HCT116 (cell line): ENCODE measurements at regions not wholly inside any gene's neighbourhood (a gene's known extent, or its start where the extent isn't known, plus 50 kb on each side); places are given as distances from the start of the nearest gene placed in this dataset.

ENCODE experiments used
- ATAC-seq: fragments of 200-7000 bp; cut with Tn5 transposase; 2 replicates; pipeline ENCODE4 v1.9.1; 2020; ENCODE audit warnings: mild to moderate bottlenecking, moderate library complexity
- BruUV-seq: library from RNA; stranded (reverse); fragments of 400-500 nt; replicated peaks from 2 replicates; lab custom pipeline; 2021; lab: Mats Ljungman, UMichigan
- CTCF ChIA-PET: fragments of 300-600 bp; sonication (Branson Sonifier 250); formaldehyde crosslinking; loops from one replicate; lab custom pipeline; 2021; ENCODE audit warnings: antibody characterized with exemption; lab: Charles Lee
- POLR2A ChIA-PET: fragments of 300-600, 350-600 bp; sonication (Branson Sonifier 250); formaldehyde crosslinking; loops from one replicate; lab custom pipeline; 2021; ENCODE audit warnings: antibody characterized with exemption; lab: Charles Lee
- RAD21 ChIA-PET, 2 experiments: fragments of 300-600 bp; sonication (Branson Sonifier 250); formaldehyde crosslinking; loops; one replicate each; lab custom pipeline; 2023; ENCODE audit warnings: low total read pairs in 2 of 2; ENCODE audit not compliant: uncharacterized antibody in 2 of 2, unreplicated experiment in 2 of 2, low non-redundant PET in 1 of 2; lab: Charles Lee
- DNase-seq: peaks from one replicate; pipeline ENCODE4 v3.0.0-alpha.2; 2010; ENCODE audit warnings: low read depth, low spot score
- H2AFZ ChIP-seq: fragments of 200-600 bp; shearing (Covaris generic), sonication (generic); 2 replicates; pipeline ENCODE4 v1.6.1; 2017; ENCODE audit warnings: low read depth, mixed run types, mixed read lengths, antibody characterized with exemption, low read length; ENCODE audit not compliant: poor library complexity, severe bottlenecking
- H3K27ac ChIP-seq: 2 replicates; pipeline ENCODE4 v1.5.1; 2012; ENCODE audit warnings: low read depth, low read length
- H3K27me3 ChIP-seq: fragments of 200-600 bp; sonication (generic); 2 replicates; pipeline ENCODE4 v1.6.1; 2016; ENCODE audit warnings: mixed run types, low read length, mixed read lengths; ENCODE audit not compliant: insufficient read depth
- H3K36me3 ChIP-seq, 2 experiments: fragments of 200-500 bp in 1 of 2; fragments of 200-600 bp in 1 of 2; sonication (Bioruptor generic) in 1 of 2; sonication (generic) in 1 of 2; 2 replicates each; pipeline versions ENCODE4 v1.5.1 to v1.6.1; 2014 to 2016; ENCODE audit warnings: low read length in 2 of 2, inconsistent platforms in 1 of 2, mixed read lengths in 1 of 2, mixed run types in 1 of 2; ENCODE audit not compliant: insufficient read depth in 2 of 2, control insufficient read depth in 1 of 2
- H3K4me1 ChIP-seq, 2 experiments: fragments of 200-600 bp in 1 of 2; sonication (generic) in 1 of 2; 2 replicates each; pipeline versions ENCODE4 v1.5.1 to v1.6.1; 2012 to 2017; ENCODE audit warnings: low read length in 2 of 2, inconsistent platforms in 1 of 2, mild to moderate bottlenecking in 1 of 2, mixed read lengths in 1 of 2, mixed run types in 1 of 2, moderate library complexity in 1 of 2; ENCODE audit not compliant: insufficient read depth in 2 of 2, control insufficient read depth in 1 of 2
- H3K4me2 ChIP-seq: fragments of 200-600 bp; sonication (generic); 2 replicates; pipeline ENCODE4 v1.6.1; 2017; ENCODE audit warnings: mixed run types, low read length, mixed read lengths
- H3K4me3 ChIP-seq, 2 experiments: fragments of 200-600 bp in 1 of 2; sonication (generic) in 1 of 2; replicated peaks in 1 of 2; 2 replicates each; pipeline ENCODE4 v1.5.1; 2011 to 2016; ENCODE audit warnings: low read length in 2 of 2, control low read depth in 1 of 2, low read depth in 1 of 2, mild to moderate bottlenecking in 1 of 2, mixed read lengths in 1 of 2, mixed run types in 1 of 2
- H3K79me2 ChIP-seq: fragments of 200-600 bp; sonication (generic); 2 replicates; pipeline ENCODE4 v1.6.1; 2017; ENCODE audit warnings: mild to moderate bottlenecking, mixed run types, low read length, moderate library complexity, mixed read lengths; ENCODE audit not compliant: insufficient read depth
- H3K9ac ChIP-seq: fragments of 200-600 bp; sonication (generic); 2 replicates; pipeline ENCODE4 v1.6.1; 2016; ENCODE audit warnings: low read length, mixed read lengths
- H3K9me2 ChIP-seq: fragments of 200-600 bp; sonication (generic), shearing (Covaris generic); 2 replicates; pipeline ENCODE4 v1.6.1; 2017; ENCODE audit warnings: mixed run types, mild to moderate bottlenecking, moderate library complexity; ENCODE audit not compliant: insufficient read depth
- H3K9me3 ChIP-seq, 2 experiments: fragments of 200-500 bp in 1 of 2; fragments of 200-600 bp in 1 of 2; sonication (Bioruptor generic) in 1 of 2; sonication (generic) in 1 of 2; 2 replicates each; pipeline ENCODE4 v1.6.1; 2014 to 2017; ENCODE audit warnings: low read length in 2 of 2, mixed read lengths in 2 of 2, inconsistent platforms in 1 of 2, low read depth in 1 of 2, mild to moderate bottlenecking in 1 of 2, mixed run types in 1 of 2, moderate library complexity in 1 of 2; ENCODE audit not compliant: control insufficient read depth in 1 of 2, insufficient read depth in 1 of 2
- H4K20me1 ChIP-seq: fragments of 200-600 bp; sonication (generic), shearing (Covaris generic); 2 replicates; pipeline ENCODE4 v1.6.1; 2017; ENCODE audit warnings: mixed run types, mild to moderate bottlenecking, moderate library complexity; ENCODE audit not compliant: insufficient read depth
- CBX3 ChIP-seq: IDR thresholded peaks from 2 replicates; pipeline ENCODE4 v1.6.1; 2012; ENCODE audit warnings: low read depth
- CEBPB ChIP-seq: IDR thresholded peaks from 2 replicates; pipeline ENCODE4 v1.6.1; 2012; ENCODE audit warnings: low read depth
- EGR1 ChIP-seq: IDR thresholded peaks from 2 replicates; pipeline ENCODE4 v1.6.1; 2012; ENCODE audit warnings: low read depth
- ELF1 ChIP-seq: IDR thresholded peaks from 2 replicates; pipeline ENCODE4 v1.6.1; 2012; ENCODE audit warnings: low read depth, borderline replicate concordance
- EZH2 ChIP-seq: fragments of 200-600 bp; sonication (generic); IDR thresholded peaks from 2 replicates; pipeline ENCODE4 v1.6.1; 2017; ENCODE audit warnings: antibody characterized with exemption, mixed run types
- EZH2phosphoT487 ChIP-seq: fragments of 200-600 bp; IDR thresholded peaks from 2 replicates; pipeline ENCODE4 v1.6.1; 2018; ENCODE audit warnings: antibody characterized with exemption, borderline replicate concordance
- FOSL1 ChIP-seq: IDR thresholded peaks from 2 replicates; pipeline ENCODE4 v1.6.1; 2012; ENCODE audit warnings: low read depth
- JUND ChIP-seq: IDR thresholded peaks from 2 replicates; pipeline ENCODE4 v1.6.1; 2012
- POLR2AphosphoS5 ChIP-seq: IDR thresholded peaks from 2 replicates; pipeline ENCODE4 v1.6.1; 2011; ENCODE audit warnings: mild to moderate bottlenecking, low read depth, low read length, moderate library complexity
- RAD21 ChIP-seq: IDR thresholded peaks from 2 replicates; pipeline ENCODE4 v1.6.1; 2012; ENCODE audit warnings: low read depth, mild to moderate bottlenecking
- SIN3A ChIP-seq: IDR thresholded peaks from 2 replicates; pipeline ENCODE4 v1.6.1; 2012; ENCODE audit warnings: low read depth
- TCF7L2 ChIP-seq: IDR thresholded peaks from 2 replicates; pipeline ENCODE4 v1.7.0; 2011; ENCODE audit warnings: borderline replicate concordance, inconsistent platforms; ENCODE audit not compliant: insufficient read depth, insufficient read length; ENCODE audit errors: extremely low read depth
- YY1 ChIP-seq: IDR thresholded peaks from 2 replicates; pipeline ENCODE4 v1.6.1; 2011; ENCODE audit warnings: low read length, low read depth, moderate library complexity, mild to moderate bottlenecking; ENCODE audit not compliant: insufficient replicate concordance; ENCODE audit errors: extremely low read depth
- ZBTB33 ChIP-seq: IDR thresholded peaks from 2 replicates; pipeline ENCODE4 v1.6.1; 2011; ENCODE audit warnings: mild to moderate bottlenecking, low read length, moderate library complexity; ENCODE audit not compliant: insufficient replicate concordance; ENCODE audit errors: extremely low read depth
- ZFX ChIP-seq: fragments of 450-650 bp; IDR thresholded peaks from 2 replicates; pipeline ENCODE4 v1.6.1; 2017
- ZNF274 ChIP-seq: fragments of 200-500 bp; sonication (Bioruptor generic); IDR thresholded peaks from 2 replicates; pipeline ENCODE4 v1.6.1; 2014; ENCODE audit warnings: mild to moderate bottlenecking, low read depth, low read length, inconsistent platforms
- intact Hi-C: fragments of 100-400 bp; cut with micrococcal nuclease; formaldehyde crosslinking; loops from 2 replicates; pipeline ENCODE4 v1.10.0; 2022
- TF ChIP-seq, protein P1 (sequence below): IDR thresholded peaks from 2 replicates; pipeline ENCODE4 v1.6.1; 2012
- TF ChIP-seq, protein P2 (sequence below), 3 experiments: fragments of 200-600 bp in 1 of 3; sonication (generic) in 1 of 3; IDR thresholded peaks in 2 of 3; conservative IDR thresholded peaks in 1 of 3; 2 replicates each; pipeline ENCODE4 v1.5.1; 2012 to 2017; ENCODE audit warnings: low read depth in 2 of 3, low read length in 2 of 3, antibody characterized with exemption in 1 of 3, borderline replicate concordance in 1 of 3, control low read depth in 1 of 3, mild to moderate bottlenecking in 1 of 3, mixed read lengths in 1 of 3, mixed run types in 1 of 3, moderate library complexity in 1 of 3; ENCODE audit not compliant: insufficient read depth in 1 of 3

DNA sequence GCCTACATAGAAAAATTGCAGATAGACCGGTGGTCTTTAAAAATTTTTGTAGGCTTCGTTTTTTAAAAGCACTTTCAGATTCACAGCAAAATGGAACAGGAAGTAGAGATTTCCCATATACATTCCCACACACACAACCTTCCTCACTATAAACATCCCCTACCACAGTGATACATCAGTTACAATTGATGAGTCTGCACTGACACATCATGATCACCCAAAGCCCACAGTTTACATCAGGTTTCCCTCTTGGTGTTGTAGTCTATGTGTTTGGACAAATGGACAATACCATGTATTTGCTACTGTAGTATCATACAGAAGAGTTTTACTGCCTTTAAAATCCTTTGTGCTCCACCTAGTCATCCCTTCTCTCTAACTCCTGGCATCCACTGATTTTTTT is 113.9 kb upstream of the ADAMTS18 start:
- POLR2A ChIA-PET: no interaction called here
- Histone ChIP-seq H3K79me2 (no peaks in the 10 kb centered on the region), H3K27me3 (peaks cover 48% of the 10 kb centered on the region), H3K9me2 (no peaks in the 10 kb centered on the region), H3K4me1 (no peaks in the 10 kb centered on the region), H3K4me2 (no peak overlapping the region), H3K9me3 (no peaks in the 10 kb centered on the region), H2AFZ (no peak overlapping the region), H4K20me1 (no peaks in the 10 kb centered on the region), H3K36me3 (no peaks in the 10 kb centered on the region), H3K27ac (no peak overlapping the region), H3K9ac (no peak overlapping the region), H3K4me3 (no peak overlapping the region)
- RAD21 ChIA-PET: no interaction called here
- no peak for TF ChIP-seq POLR2AphosphoS5
- no peak for TF ChIP-seq TCF7L2
- no peak for TF ChIP-seq CBX3
- TF ChIP-seq EZH2: no peak
- TF ChIP-seq EGR1: no peak
- TF ChIP-seq RAD21: no peak
- ATAC-seq (no peak), DNase-seq (no peak)
- no TSS peak for BruUV-seq
- CTCF ChIA-PET: no interaction called here
- intact Hi-C loops: no loop called here

DNA sequence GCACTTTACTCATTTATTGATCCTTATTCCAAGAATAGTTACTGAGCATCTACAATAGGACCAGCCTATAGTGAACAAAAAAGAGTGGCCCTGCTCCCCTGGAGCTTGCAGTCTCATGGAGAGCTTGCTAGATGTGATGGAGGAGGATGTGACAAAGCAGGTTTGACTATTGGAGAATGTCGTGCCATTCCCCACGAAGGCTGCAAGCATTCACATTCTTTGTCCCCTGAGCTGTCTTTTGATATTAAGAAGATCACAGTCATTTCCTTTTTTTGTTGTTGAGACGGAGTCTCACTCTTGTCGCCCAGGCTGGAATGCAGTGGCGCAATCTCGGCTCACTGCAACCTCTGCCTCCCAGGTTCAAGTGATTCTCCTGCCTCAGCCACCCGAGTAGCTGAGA is 115.0 kb upstream of the ADAMTS18 start:
- no peak overlapping the region for H3K4me2 ChIP-seq
- intact Hi-C loops: no loop called here
- H3K79me2 ChIP-seq: no peaks in the 10 kb centered on the region
- no peak overlapping the region for H3K9ac ChIP-seq
- H3K4me1 ChIP-seq: no peaks in the 10 kb centered on the region
- POLR2A ChIA-PET: no interaction called here
- CTCF ChIA-PET: no interaction called here
- H3K36me3 ChIP-seq: no peaks in the 10 kb centered on the region
- no peaks in the 10 kb centered on the region for H4K20me1 ChIP-seq
- DNase-seq (no peak), ATAC-seq (no peak)
- BruUV-seq: no TSS peak
- no peak overlapping the region for H3K27ac ChIP-seq
- no peaks in the 10 kb centered on the region for H3K9me2 ChIP-seq
- no peak overlapping the region for H3K4me3 ChIP-seq
- RAD21 ChIA-PET: no interaction called here
- H3K27me3 ChIP-seq: peaks cover 55% of the 10 kb centered on the region
- H2AFZ ChIP-seq: no peak overlapping the region
- H3K9me3 ChIP-seq: no peaks in the 10 kb centered on the region
- TF ChIP-seq EZH2phosphoT487 (no peak), ELF1 (no peak), SIN3A (no peak), EGR1 (no peak), ZBTB33 (no peak), CBX3 (no peak), CEBPB (no peak), ZFX (no peak), ZNF274 (no peak), YY1 (no peak), TCF7L2 (no peak), POLR2AphosphoS5 (no peak), FOSL1 (no peak), JUND (no peak)
- TF ChIP-seq, protein P1, sequence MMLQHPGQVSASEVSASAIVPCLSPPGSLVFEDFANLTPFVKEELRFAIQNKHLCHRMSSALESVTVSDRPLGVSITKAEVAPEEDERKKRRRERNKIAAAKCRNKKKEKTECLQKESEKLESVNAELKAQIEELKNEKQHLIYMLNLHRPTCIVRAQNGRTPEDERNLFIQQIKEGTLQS: no peak
- TF ChIP-seq, protein P2, sequence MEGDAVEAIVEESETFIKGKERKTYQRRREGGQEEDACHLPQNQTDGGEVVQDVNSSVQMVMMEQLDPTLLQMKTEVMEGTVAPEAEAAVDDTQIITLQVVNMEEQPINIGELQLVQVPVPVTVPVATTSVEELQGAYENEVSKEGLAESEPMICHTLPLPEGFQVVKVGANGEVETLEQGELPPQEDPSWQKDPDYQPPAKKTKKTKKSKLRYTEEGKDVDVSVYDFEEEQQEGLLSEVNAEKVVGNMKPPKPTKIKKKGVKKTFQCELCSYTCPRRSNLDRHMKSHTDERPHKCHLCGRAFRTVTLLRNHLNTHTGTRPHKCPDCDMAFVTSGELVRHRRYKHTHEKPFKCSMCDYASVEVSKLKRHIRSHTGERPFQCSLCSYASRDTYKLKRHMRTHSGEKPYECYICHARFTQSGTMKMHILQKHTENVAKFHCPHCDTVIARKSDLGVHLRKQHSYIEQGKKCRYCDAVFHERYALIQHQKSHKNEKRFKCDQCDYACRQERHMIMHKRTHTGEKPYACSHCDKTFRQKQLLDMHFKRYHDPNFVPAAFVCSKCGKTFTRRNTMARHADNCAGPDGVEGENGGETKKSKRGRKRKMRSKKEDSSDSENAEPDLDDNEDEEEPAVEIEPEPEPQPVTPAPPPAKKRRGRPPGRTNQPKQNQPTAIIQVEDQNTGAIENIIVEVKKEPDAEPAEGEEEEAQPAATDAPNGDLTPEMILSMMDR (IDR thresholded peaks at IDR 0.05 in 2 of 3, conservative IDR thresholded peaks at IDR 0.05 in 1 of 3; ENCODE audit: borderline replicate concordance in 1 of 3, insufficient read depth in 1 of 3, low read depth in 2 of 3, low read length in 2 of 3): no peak
